ENCODE measurements at regions not wholly inside any gene's neighbourhood (a gene's known extent, or its start where the extent isn't known, plus 50 kb on each side); places are given as distances from the start of the nearest gene placed in this dataset.

GRCh38 chr6:103269581-103269980 lies 1590.1 kb downstream of the HACE1 start (continued):
- TF ChIP-seq FOXJ3 (CRISPR knock-in tag; IDR thresholded peaks at IDR 0.05; ENCODE audit: borderline replicate concordance) (no peak), KAT7 (CRISPR knock-in tag; IDR thresholded peaks at IDR 0.05; ENCODE audit: borderline replicate concordance) (no peak), ZNF423 (CRISPR knock-in tag; IDR thresholded peaks at IDR 0.05) (no peak), ZNF121 (CRISPR knock-in tag; IDR thresholded peaks at IDR 0.05) (no peak), GTF2I (CRISPR knock-in tag; conservative IDR thresholded peaks at IDR 0.05) (no peak), ATF6 (CRISPR knock-in tag; IDR thresholded peaks at IDR 0.05) (no peak), SP1 (CRISPR knock-in tag; conservative IDR thresholded peaks at IDR 0.05) (no peak), ZNF425 (CRISPR knock-in tag; conservative IDR thresholded peaks at IDR 0.05) (no peak), PRRX2 (CRISPR knock-in tag; IDR thresholded peaks at IDR 0.05) (no peak), ATF1 (CRISPR knock-in tag; IDR thresholded peaks at IDR 0.05) (no peak), TEAD1 (CRISPR knock-in tag; IDR thresholded peaks at IDR 0.05) (no peak)
- TF ChIP-seq, protein P1, sequence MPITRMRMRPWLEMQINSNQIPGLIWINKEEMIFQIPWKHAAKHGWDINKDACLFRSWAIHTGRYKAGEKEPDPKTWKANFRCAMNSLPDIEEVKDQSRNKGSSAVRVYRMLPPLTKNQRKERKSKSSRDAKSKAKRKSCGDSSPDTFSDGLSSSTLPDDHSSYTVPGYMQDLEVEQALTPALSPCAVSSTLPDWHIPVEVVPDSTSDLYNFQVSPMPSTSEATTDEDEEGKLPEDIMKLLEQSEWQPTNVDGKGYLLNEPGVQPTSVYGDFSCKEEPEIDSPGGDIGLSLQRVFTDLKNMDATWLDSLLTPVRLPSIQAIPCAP (CRISPR knock-in tag; IDR thresholded peaks at IDR 0.05): no peak
- TF ChIP-seq, protein P2, sequence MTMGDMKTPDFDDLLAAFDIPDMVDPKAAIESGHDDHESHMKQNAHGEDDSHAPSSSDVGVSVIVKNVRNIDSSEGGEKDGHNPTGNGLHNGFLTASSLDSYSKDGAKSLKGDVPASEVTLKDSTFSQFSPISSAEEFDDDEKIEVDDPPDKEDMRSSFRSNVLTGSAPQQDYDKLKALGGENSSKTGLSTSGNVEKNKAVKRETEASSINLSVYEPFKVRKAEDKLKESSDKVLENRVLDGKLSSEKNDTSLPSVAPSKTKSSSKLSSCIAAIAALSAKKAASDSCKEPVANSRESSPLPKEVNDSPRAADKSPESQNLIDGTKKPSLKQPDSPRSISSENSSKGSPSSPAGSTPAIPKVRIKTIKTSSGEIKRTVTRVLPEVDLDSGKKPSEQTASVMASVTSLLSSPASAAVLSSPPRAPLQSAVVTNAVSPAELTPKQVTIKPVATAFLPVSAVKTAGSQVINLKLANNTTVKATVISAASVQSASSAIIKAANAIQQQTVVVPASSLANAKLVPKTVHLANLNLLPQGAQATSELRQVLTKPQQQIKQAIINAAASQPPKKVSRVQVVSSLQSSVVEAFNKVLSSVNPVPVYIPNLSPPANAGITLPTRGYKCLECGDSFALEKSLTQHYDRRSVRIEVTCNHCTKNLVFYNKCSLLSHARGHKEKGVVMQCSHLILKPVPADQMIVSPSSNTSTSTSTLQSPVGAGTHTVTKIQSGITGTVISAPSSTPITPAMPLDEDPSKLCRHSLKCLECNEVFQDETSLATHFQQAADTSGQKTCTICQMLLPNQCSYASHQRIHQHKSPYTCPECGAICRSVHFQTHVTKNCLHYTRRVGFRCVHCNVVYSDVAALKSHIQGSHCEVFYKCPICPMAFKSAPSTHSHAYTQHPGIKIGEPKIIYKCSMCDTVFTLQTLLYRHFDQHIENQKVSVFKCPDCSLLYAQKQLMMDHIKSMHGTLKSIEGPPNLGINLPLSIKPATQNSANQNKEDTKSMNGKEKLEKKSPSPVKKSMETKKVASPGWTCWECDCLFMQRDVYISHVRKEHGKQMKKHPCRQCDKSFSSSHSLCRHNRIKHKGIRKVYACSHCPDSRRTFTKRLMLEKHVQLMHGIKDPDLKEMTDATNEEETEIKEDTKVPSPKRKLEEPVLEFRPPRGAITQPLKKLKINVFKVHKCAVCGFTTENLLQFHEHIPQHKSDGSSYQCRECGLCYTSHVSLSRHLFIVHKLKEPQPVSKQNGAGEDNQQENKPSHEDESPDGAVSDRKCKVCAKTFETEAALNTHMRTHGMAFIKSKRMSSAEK (CRISPR knock-in tag; IDR thresholded peaks at IDR 0.05; ENCODE audit: borderline replicate concordance): no peak

GRCh38 chr6:103268335-103268734 lies 1591.4 kb downstream of the HACE1 start:
- POLR2A ChIA-PET: no interaction called here
- no peak overlapping the region for H3K27ac Mint-ChIP-seq
- CTCF ChIA-PET: interaction anchor here (0.7 kb wide), 1 partner anchor 20 kb away, joined by 3 read pairs; no protein-coding TSS in a partner anchor
- no peak overlapping the region for H3K4me3 Mint-ChIP-seq
- DNase-seq (ENCODE audit: low spot score) (no peak), ATAC-seq (no peak)
- no peaks in the 10 kb centered on the region for H3K36me3 Mint-ChIP-seq
- no peaks in the 10 kb centered on the region for H3K27me3 Mint-ChIP-seq (ENCODE audit: low read depth)
- no peaks in the 10 kb centered on the region for H3K4me1 Mint-ChIP-seq
- H3K9me3 Mint-ChIP-seq: no peaks in the 10 kb centered on the region
- TF ChIP-seq ETV6 (CRISPR knock-in tag; IDR thresholded peaks at IDR 0.05): no peak
- no peak for TF ChIP-seq FOXP4 (CRISPR knock-in tag; IDR thresholded peaks at IDR 0.05)
- TF ChIP-seq GABPB1 (CRISPR knock-in tag; IDR thresholded peaks at IDR 0.05): no peak
- no peak for TF ChIP-seq ZNF416 (CRISPR knock-in tag; IDR thresholded peaks at IDR 0.05)
- TF ChIP-seq GTF2I (CRISPR knock-in tag; conservative IDR thresholded peaks at IDR 0.05): no peak
- no peak for TF ChIP-seq USF2 (CRISPR knock-in tag; IDR thresholded peaks at IDR 0.05)
- no peak for TF ChIP-seq GRHL2 (CRISPR knock-in tag; IDR thresholded peaks at IDR 0.05; ENCODE audit: insufficient replicate concordance, severe bottlenecking)
- TF ChIP-seq ZSCAN18 (CRISPR knock-in tag; IDR thresholded peaks at IDR 0.05): no peak
- no peak for TF ChIP-seq ZNF671 (CRISPR knock-in tag; IDR thresholded peaks at IDR 0.05)
- TF ChIP-seq NR1H2 (CRISPR knock-in tag; IDR thresholded peaks at IDR 0.05): no peak
- TF ChIP-seq ZNF512 (CRISPR knock-in tag; IDR thresholded peaks at IDR 0.05; ENCODE audit: borderline replicate concordance): no peak

Data from WTC11 (cell line).